Astrocyte of the hippocampus (primary cell): ENCODE measurements at regions not wholly inside any gene's neighbourhood (a gene's known extent, or its start where the extent isn't known, plus 50 kb on each side); places are given as distances from the start of the nearest gene placed in this dataset.

Source experiments
- DNase-seq: peaks from one replicate; pipeline ENCODE4 v3.0.0; 2011; ENCODE audit warnings: low read depth, low spot score

DNA sequence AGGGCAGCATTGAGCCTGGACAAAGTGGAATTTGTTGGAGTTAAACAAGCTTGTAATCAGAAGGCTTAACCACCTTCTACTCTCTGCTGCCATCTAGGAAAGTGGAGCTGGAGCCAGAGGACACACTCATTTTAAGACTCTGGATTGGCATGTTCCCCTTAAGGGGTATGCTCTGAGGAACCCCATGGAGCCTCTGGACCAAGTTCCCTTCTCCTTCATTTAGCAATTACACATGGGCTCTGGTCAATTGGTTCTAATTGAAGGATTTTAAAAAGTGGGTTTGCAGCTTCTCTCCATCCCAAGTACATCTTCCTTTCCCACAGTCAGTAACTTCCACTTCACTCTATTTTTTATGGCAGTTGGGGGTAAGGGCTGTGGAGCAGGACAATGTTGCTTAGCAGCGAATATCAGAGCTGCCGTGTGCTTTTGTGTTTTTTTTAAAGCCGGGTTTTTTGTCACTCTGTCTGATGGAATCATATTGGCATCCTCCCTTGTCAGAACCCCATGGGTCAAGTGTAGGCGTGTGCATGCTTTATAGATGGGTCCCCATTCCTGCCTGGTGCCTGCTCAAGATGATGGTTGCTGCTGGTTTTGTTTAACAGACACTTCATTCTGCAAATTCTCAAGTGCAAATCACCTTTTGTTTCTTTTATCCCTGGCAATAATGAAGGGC lies 330.7 kb upstream of the ADAMTSL1 start:
- DNase-seq = peak; percentile 28

DNA sequence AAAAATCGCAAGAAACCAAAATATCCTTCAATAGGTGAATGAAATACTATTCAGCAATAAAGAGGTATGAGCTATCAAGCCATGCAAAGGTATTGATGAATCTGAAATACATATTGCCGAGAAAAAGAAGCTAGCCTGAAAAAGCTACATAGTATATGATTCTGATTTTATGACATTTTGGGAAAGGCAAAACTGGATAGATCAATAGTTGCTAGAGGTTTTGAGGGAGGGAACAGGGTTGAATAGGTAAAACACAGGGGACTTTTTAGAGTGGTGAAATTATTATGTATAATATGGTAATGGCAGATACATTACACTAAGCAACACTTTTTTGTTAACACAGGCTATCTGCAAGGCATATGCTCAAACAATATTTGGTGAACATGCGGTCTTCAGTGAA lies 327.6 kb upstream of the ADAMTSL1 start:
- no peak for DNase-seq

DNA sequence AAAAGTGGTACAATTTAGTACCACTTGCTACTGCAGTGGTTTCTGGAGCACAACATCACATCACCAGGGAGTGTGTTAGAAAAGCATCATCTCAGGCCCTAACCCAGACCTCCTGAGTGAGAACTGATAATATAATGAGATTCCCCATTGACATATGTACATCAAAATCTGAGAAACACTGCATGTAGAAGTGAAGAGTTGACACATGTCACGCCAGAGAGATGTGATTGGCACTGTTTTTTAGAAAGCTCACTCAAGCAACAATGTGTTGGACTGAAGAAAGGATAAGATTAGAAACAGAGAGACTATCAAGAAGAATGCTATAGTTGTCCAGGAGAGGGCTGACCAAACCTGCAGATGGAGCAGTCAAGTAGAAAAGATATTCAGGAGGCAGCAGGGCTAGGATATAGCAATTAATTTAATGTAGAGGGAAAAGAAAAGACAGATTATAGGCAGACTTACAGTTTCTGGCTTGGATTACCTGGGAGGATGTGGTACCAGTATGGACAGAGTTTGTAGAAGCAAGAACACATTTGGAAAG lies 324.4 kb upstream of the ADAMTSL1 start:
- peak; percentile 7 for DNase-seq

DNA sequence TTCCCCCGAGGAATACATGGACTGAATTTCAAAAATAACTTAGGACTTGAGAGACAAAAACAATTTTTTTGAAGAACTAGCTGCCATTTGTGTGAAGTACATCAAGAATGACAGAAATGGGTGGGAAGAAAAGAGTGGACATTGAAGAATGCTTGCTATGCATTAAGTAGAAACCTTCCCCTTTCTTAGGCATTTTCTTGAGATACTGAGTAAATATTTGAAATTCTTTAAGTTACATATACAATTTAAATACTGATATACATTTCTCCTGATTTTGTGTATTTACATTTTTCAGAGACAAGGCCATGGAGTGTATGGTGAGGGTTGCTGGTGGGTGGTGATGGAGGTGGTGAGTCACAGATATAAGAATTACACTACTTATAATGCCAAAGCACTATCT lies 319.3 kb upstream of the ADAMTSL1 start:
- no peak for DNase-seq

DNA sequence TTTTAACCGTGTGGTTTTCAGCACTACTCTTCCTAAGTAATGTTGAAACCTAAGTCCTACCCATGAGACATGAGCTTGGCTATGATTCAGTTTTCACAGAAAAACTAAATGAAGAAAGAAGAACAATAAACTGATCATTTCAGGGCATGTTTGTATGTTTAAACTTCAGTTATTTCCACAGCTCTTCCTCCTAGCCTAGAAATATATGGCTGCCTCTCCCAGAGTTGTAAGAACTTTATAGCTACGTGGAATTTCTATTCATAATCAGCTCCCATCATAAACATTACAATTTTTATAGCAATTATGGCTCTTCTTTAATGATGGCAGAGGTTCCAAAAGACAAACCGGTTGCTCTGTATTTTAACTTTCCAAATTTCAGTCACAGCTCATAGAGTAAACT lies 314.7 kb upstream of the ADAMTSL1 start:
- no peak for DNase-seq

DNA sequence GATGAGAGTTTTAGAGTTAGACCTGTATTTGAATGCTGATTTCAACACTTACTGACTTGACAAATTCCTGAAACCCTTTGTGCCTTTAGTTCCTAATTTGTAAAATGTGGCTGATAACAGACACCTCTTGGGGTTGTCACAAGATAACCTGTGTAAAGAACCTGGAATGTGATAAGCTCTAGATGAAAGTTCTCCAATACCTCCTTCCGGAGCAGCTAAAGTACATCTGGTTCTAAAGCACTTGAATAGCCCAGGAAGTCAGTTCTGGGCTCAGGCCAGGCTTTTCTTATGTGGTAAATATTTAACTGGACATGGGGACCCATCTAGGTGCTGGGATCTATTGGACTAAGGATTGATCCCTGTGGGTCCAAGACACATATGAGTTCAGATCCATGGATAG lies 310.8 kb upstream of the ADAMTSL1 start:
- DNase-seq = no peak

DNA sequence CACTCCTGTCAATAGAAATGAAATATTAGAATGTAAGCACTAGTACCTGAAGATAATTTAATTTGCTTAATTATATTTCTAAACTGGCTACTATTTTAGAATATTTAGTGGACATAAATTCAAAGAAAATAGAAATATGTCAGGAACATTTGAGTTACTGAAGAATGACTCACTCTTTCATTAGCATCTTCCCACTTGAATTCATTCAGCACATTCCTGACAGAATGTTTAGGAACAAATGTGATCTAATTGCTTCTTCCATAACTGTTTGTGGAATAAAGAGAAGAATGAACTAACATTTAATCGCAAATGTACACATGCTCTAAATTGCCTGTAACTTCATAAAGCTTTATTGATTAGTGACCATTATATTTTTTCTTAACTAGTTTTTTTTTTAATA lies 306.2 kb upstream of the ADAMTSL1 start:
- DNase-seq = peak; percentile 13

DNA sequence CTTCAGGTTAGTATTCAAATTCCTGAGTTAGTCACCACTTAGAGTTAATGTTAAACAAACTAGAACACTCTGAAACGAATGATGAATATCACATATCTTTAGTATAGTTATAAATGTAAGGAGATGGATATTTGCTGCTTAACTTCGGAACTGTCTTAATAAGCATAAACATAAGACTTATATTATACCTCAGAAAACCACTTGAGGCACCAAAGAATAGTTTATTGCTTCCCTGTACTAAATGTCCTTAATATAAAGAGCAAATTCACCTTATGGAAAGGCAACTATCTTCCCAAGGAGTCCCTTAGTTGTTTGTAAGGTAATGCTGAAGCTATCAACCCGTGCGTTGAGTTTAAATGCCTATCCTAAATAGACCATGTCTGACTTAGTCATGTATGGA lies 300.0 kb upstream of the ADAMTSL1 start:
- DNase-seq = no peak

DNA sequence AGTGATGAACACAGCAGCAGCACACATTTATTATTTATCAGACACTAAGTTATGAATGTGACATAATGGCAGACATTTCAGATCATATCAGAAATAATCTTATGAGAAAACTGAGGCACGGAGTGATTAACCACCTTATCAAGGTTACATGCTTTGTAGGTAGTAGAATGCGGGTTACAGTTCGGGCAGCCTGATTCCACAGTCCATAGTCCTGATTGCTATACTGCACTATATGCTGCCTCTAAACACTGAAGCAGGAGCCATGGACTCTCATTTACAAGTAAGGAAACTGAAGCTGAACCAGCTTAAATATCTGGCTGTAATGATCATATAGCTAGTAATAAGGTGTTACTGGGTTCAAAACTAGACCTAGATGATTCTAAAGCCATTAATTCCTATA lies 291.3 kb upstream of the ADAMTSL1 start:
- DNase-seq = no peak

DNA sequence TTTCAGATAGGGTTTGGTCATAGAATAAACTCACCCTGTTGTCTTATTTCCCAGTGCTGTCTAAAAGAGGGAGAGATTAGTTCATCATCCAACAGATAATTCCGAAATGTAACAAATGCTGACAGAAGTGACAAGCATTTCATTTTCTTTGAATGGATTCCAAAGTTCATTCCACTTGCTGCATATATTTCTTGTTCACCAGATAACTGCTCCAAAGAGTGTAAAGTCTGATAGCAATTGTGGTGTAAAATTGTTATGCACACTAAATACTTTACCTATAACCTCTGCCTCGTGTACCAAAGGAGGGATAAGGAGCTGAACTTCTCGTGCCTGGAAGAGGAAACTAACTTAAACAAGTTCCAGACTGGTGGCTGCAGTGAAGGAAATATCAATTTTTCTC lies 290.0 kb upstream of the ADAMTSL1 start:
- DNase-seq = no peak

DNA sequence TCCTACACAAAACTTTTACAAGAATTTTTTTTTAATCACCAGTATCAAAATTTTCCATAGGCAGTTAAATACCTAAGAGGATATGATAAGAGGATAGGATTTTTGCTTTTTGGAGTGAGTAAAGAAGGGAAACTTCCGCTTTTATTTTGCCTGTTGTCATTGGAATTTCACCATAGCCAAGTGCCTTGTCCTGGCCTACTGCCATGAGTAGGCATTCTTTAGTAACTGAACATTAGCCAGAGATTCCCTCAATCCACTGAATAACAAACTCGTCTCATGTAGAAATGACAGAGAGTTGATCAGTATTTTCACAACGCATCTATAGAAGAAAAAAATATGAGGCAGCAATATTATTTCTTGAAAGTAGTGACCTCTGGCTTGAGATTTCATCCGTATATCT lies 289.6 kb upstream of the ADAMTSL1 start:
- peak; percentile 57 for DNase-seq

DNA sequence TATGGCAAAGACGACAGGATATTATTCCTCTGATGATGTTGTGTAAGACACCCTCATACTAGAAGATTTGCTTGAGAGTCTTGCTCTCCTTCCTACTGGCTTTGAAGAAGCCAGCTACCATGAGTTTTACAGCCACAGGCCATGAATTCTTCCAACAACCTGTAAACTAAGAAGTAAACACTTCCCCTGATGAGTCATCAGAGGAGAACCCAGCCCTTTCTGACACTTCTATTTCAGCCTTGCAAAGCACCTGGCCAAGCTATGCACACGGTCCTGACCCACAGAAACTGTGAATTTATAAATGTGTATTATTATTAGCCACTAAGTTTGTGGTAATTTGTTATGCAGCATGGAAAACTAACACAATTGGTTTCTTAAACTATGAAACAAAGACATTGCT lies 288.8 kb upstream of the ADAMTSL1 start:
- no peak for DNase-seq

DNA sequence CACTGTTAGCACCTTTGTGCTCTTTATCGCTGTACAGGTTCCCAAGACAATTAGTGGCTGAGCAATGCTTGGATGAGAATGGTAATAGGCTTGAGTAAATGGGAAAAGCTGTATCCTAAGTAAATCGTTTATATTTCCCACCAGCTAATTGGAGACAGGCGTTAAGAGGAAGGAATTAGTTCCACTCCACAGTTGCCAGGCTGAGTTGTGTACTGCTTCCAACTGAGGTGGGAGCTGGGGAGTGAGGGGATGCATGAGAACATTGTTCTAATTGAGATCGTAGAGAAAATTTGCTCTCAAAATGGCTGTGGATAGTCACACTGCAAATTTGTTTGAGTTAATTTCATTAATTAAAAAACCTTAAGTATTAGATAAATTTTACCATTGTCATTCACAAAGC lies 285.0 kb upstream of the ADAMTSL1 start:
- no peak for DNase-seq

DNA sequence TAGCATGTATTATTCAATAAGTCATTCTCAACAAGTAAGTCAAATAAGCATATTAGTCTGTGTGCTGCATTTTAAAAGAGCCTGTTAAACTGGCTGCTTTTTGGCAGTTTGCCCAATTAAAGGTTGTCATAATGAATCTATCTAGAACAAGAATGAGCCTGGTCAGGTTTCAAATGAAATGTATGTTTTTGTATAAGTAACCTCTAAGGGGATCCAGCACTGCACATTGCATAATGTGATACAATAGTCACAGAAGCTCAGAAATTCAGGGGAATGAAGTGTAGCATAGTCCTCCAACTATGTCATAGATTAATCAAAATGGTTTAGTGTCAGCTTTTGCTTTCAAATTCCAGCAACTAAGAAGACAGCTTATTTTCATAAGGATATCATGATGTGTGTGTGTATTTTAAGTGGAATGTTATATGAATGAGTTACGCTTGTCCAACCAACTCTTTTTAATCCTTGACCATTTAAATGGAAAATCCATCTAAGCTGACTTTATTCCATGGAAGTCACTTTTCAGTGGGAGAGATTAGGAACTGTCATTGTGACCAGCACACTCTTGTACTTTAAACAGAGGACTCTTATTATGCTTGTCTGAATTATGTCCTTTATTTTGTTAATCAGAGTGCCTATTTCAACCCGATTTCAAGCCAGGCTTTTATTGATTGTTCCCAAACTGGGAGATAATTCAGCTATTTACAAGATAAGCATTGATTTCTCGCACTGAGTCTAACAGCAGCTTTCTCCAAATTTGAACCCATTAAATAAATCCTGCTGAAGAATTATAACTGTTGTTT lies 283.9 kb upstream of the ADAMTSL1 start:
- DNase-seq = peak; percentile 8

DNA sequence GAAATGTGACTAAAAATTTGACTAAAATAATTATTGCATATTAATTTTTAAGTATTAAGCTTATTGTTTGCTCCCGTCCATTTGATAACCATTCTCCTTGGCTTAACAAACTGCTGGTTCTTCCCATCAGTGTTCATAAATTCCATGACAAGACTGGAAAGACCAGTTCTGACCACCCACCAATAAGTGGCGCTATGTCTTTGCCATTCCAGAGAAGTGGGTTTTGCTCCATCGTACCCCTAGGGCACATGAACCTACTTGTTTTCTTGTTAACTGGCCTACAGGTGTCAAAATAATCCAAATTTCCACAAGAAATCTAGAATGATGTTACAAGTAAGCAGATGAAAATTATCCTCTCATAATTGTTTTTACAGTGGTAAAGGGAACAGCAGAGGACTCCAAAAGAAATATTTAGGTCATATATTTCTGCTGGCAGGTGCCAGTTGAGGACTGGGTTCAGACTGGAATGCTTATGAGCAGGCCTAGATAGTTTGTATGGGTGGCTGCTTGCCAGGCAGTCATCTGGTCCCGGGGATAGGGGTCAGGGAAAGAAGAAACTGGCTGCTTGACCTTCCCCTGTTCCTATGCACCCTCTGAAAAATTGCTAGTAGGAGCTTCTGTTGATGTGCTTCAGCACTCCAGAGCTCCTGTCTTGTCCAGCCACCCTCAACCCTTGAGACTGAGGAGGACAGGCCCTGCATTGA lies 283.1 kb upstream of the ADAMTSL1 start:
- no peak for DNase-seq

DNA sequence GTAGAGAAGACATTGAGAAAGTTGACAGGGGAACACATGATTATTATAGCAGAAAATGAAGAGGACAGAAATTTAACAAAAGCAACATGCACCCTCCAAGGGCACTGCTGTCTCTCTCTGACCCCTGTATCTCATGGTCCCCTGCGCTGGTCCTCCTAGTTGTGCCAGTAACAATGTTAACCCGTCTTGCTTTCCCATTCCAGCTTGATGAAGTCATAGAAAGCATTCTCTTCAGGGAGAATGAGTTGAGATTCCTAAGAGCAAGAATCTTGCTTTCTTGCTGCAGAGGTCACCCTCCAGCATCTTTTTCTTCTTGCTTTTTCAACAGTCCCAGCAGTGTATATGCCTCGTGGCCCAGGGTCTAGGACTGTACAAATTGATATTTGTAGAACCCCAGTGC lies 279.6 kb upstream of the ADAMTSL1 start:
- DNase-seq = peak; percentile 43

DNA sequence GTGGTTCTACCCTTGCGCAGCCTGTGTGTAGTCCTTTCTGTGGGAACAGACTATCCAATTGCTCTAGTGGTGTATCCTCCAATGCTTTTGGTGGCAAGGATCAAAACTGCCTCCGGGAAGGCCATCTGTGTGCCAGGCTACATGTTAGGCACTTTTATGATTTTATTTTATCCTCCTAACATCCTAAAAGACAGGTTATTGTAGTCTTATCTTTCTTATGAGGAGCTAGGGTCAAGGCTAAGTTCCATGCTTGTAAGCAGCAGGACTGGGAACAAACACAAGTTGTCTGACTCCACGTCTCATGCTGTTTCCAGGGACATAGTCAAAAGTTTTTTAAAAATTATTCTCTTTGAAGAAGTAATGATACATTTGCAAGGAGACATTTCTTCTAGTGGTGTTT lies 278.7 kb upstream of the ADAMTSL1 start:
- no peak for DNase-seq

DNA sequence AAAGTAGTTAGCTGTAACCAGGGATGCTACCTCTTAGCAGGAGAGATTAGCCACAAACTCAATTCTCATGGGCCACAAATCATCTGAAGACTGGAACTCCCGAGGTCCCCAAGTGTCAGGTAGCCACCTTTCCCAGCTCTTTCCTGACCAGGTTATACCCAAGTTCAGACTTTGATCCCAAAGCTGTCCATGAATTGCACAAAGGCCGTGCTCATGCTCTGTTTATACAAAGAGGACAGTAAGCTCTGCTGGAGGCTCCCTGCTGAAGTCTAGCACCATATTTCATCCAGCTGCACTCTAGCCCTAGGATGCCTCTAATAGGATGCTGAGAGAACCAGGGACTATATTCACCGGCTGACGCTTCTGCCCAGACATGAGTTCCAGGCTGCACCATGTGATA lies 271.0 kb upstream of the ADAMTSL1 start:
- DNase-seq = no peak

DNA sequence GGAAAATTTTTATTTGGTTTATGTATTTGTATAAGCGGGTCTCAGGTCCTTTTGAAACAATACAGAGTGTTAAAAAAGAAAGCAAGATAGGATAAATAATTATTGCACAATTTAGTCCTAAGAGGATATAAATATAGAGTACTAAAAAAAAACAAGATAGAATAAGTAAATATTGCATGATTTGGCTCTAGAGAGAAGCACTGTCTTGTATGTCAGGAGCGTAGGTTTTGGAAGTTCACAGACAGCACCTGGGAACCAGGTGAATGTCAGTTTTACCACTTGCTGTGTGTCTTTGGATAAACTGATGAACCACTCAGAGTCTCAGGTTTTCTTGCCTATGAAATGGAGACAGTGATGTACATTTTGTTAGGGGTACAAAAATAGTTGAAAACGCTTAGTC lies 266.2 kb upstream of the ADAMTSL1 start:
- DNase-seq = no peak

DNA sequence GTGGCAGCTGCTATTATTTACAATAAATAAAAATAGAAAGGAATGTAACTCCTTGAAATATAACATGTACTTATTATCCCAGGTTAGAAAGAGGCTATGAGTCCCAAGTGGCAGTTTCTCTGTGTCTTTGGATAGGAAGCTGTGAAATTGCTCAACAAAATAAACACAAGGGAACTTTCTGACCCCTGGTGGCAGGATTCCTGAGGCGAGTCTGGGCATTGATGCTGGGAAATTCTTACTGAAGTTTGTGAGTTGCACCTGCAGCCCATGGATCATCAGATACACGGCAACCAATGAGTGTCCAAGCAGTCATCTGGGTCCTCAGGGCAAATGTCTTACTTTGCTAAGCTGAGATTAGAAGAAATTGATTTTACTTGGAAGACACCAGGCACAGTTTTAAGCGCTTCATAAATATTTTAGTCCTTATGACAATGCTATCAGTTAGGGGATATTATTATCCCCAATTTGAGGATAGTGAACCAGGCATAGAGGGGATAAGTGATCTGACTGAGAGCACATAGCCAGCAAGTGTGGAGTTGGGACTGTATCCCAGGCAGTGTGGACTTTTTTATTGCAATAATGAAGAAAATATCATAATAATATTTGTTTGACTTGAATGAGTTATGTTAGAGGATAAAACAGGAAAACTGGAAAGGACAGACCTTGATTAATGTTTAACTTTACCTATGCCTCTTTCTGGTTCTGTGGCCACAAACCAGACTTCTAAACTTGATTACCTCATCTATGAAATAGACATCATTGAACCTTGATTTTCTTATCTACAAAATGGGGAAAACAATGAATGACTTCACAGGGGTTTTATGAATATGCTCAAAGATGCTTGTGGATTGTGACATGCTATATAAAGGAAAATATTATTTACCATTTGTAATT lies 265.5 kb upstream of the ADAMTSL1 start:
- peak; percentile 65 for DNase-seq

DNA sequence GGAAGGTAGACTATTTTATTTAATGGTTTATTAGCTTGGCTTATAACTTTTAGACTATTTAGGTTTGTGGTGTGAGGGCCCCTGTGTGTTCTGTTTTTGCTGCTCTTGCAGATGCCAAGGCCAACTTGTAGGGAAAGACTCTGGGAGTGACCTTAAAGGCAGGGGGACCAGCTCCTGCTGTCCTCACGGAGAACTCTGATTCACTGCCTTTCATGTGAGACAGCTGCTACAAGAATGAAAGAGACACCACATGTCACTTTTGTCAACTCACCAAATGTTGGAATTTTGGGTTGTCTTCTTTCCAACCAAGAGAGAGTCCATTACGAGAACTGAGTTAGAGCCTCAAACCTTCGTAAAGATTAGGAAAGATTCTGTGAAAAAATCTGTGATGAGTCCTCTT lies 258.3 kb upstream of the ADAMTSL1 start:
- no peak for DNase-seq

DNA sequence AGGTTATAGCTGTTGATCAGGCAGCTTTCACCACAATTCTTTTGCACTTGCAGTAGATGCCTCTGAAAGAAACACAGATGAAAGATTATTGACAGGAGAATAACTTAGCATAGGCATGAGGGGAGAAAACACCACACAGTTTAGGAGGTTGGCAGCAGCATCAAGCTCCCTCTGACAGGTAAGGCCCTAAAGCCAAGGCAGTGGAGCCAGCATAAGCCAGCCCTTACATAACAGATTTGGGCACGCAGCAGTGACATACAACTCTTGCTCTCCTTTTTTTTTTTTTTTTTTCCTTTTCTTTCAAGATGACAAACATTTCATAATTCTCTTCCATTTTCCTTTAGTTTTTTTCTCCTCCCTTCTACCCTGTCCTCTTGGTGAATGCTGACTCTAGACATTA lies 257.6 kb upstream of the ADAMTSL1 start:
- DNase-seq = no peak
